Esophagus squamous epithelium (tissue), 4 donors: ENCODE measurements at regions not wholly inside any gene's neighbourhood (a gene's known extent, or its start where the extent isn't known, plus 50 kb on each side); places are given as distances from the start of the nearest gene placed in this dataset.

ENCODE experiments used
- CTCF ChIP-seq, 6 experiments: fragments of 450-650 bp in 4 of 6; fragments of 200-600 bp in 2 of 6; sonication (generic) in 2 of 6; IDR thresholded peaks; one replicate each; pipeline ENCODE4 v1.5.1; 2016 to 2019; ENCODE audit warnings: antibody characterized with exemption in 6 of 6, mild to moderate bottlenecking in 4 of 6, moderate library complexity in 4 of 6
- POLR2A ChIP-seq, 4 donors: fragments of 450-650 bp; IDR thresholded peaks; one replicate each; pipeline ENCODE4 v1.6.1; 2017; ENCODE audit warnings: antibody characterized with exemption in 4 of 4, mild to moderate bottlenecking in 4 of 4, moderate library complexity in 3 of 4

- TF ChIP-seq POLR2A (IDR thresholded peaks at IDR 0.05) (no peak), CTCF (IDR thresholded peaks at IDR 0.05) (no peak)
These were observed 148.3 kb upstream of the POU3F2 start for GRCh38 chr6:98686008-98686601.
